ENCODE measurements at regions not wholly inside any gene's neighbourhood (a gene's known extent, or its start where the extent isn't known, plus 50 kb on each side); places are given as distances from the start of the nearest gene placed in this dataset.

DNA sequence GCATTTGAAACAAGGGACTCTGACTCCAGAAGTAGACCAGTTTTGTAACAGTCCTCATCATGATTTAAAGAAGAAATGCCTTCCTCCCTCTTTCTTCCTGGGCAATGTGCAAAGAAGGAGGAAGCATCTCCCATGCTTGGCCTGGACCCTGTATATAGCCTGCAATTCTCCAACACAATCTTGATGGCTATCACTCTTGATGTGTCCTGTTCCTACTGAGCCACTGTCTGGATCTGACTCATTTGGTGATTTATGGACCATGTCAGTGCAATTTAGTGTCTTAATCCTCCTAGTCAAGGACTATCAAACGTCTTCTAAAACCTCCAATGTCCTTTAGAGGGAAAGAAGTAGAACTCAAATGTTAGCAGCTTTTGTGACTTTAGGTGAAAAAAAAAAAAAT, 697.3 kb downstream of the TLR4 start:
- Mint-ChIP-seq H3K9me3 (no peaks in the 10 kb centered on the region), H3K4me3 (no peak overlapping the region), H3K27ac (no peak overlapping the region), H3K36me3 (no peaks in the 10 kb centered on the region), H3K4me1 (peaks cover 9% of the 10 kb centered on the region), H3K27me3 (ENCODE audit: insufficient read depth, low read depth) (no peaks in the 10 kb centered on the region)
- Histone ChIP-seq H3K27me3 (no peaks in the 10 kb centered on the region), H2AFZ (replicated peaks) (no peak overlapping the region), H3K9me3 (ENCODE audit: low read depth) (no peaks in the 10 kb centered on the region), H3K79me2 (ENCODE audit: low read depth) (no peaks in the 10 kb centered on the region), H3K4me2 (no peak overlapping the region), H3F3A (ENCODE audit: low read depth) (no peaks in the 10 kb centered on the region), H3K4me3 (no peak overlapping the region), H3K27ac (no peak overlapping the region), H4K20me1 (ENCODE audit: low read depth) (no peaks in the 10 kb centered on the region), H3K9ac (no peak overlapping the region), H3K36me3 (no peaks in the 10 kb centered on the region), H3K4me1 (no peaks in the 10 kb centered on the region)
- TF ChIP-seq, protein P1, sequence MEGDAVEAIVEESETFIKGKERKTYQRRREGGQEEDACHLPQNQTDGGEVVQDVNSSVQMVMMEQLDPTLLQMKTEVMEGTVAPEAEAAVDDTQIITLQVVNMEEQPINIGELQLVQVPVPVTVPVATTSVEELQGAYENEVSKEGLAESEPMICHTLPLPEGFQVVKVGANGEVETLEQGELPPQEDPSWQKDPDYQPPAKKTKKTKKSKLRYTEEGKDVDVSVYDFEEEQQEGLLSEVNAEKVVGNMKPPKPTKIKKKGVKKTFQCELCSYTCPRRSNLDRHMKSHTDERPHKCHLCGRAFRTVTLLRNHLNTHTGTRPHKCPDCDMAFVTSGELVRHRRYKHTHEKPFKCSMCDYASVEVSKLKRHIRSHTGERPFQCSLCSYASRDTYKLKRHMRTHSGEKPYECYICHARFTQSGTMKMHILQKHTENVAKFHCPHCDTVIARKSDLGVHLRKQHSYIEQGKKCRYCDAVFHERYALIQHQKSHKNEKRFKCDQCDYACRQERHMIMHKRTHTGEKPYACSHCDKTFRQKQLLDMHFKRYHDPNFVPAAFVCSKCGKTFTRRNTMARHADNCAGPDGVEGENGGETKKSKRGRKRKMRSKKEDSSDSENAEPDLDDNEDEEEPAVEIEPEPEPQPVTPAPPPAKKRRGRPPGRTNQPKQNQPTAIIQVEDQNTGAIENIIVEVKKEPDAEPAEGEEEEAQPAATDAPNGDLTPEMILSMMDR (IDR thresholded peaks at IDR 0.05) = no peak
- TF ChIP-seq EZH2 (IDR thresholded peaks at IDR 0.05) (no peak), EZH2phosphoT487 (IDR thresholded peaks at IDR 0.05) (no peak)
- no peak for DNase-seq (ENCODE audit: low spot score)

DNA sequence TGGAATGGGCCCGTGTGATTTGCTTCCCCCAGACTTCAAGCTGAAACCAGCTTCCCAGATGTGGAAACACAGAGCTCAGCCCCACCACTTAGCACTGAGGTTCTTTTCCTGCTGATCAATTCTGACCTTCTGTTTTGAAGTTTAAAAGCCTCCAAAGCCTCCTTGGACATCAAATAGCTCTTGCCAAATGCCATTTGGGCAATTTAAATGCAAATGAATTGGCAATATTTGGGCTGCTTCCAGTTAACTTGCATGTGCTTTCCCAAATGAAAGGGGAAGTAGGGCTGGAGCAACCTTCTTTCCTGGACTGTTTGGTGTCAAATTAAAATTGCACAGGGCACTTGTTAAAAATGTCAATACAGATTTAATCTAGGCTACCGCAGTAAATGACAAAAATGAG, 710.5 kb downstream of the TLR4 start:
- no peaks in the 10 kb centered on the region for H3K9me3 Mint-ChIP-seq
- Histone ChIP-seq H3K27me3 (no peaks in the 10 kb centered on the region), H2AFZ (replicated peaks) (peak overlapping the region; percentile 91), H4K20me1 (ENCODE audit: low read depth) (no peaks in the 10 kb centered on the region), H3K4me3 (no peak overlapping the region), H3K79me2 (ENCODE audit: low read depth) (no peaks in the 10 kb centered on the region), H3K27ac (no peak overlapping the region), H3K9me3 (ENCODE audit: low read depth) (no peaks in the 10 kb centered on the region), H3K4me1 (peaks cover 9% of the 10 kb centered on the region), H3F3A (ENCODE audit: low read depth) (no peaks in the 10 kb centered on the region), H3K9ac (no peak overlapping the region), H3K36me3 (no peaks in the 10 kb centered on the region), H3K4me2 (no peak overlapping the region)
- DNase-seq (ENCODE audit: low spot score) = no peak
- TF ChIP-seq EZH2phosphoT487 (IDR thresholded peaks at IDR 0.05) = no peak
- TF ChIP-seq EZH2 (IDR thresholded peaks at IDR 0.05) = no peak
- TF ChIP-seq, protein P1 (IDR thresholded peaks at IDR 0.05) = no peak
- H3K36me3 Mint-ChIP-seq = no peaks in the 10 kb centered on the region
- H3K27ac Mint-ChIP-seq = no peak overlapping the region
- peaks cover 8% of the 10 kb centered on the region for H3K4me1 Mint-ChIP-seq
- H3K27me3 Mint-ChIP-seq (ENCODE audit: insufficient read depth, low read depth) = no peaks in the 10 kb centered on the region
- no peak overlapping the region for H3K4me3 Mint-ChIP-seq

DNA sequence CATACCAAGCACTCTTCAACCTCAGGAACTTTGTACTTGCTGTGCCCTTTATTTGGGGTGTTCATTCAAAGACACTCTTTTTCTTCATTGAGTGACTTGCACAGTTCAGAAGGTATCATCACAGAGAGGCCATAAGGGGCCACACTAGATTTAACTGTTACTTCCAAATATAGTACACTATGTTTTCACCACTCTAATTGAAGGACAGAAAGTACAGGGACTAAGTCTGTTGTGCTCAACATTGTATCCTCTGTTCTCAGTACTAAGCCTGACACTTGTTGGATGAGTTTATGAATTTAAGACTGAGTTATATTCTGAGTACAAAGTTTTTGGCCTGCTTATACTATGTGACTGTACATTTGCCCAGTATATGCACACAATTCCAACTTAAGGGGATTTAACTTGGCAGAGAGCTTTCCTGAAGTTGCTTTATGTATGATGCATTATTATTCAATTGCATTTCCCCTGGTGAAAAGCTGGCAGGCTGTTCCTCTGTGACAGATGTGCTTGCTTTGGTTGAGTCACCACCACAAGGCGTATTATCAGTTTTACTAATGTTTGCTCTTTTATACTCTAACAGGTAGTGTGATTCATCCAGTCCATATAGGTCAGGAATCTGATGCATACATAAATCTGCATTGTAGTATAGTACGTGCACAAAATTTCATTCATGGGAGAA, 714.8 kb downstream of the TLR4 start:
- Mint-ChIP-seq H3K27ac (no peak overlapping the region), H3K36me3 (no peaks in the 10 kb centered on the region), H3K27me3 (ENCODE audit: insufficient read depth, low read depth) (no peaks in the 10 kb centered on the region), H3K4me1 (peaks cover 8% of the 10 kb centered on the region), H3K4me3 (no peak overlapping the region), H3K9me3 (no peaks in the 10 kb centered on the region)
- Histone ChIP-seq H3F3A (ENCODE audit: low read depth) (no peaks in the 10 kb centered on the region), H3K27ac (no peak overlapping the region), H2AFZ (replicated peaks) (no peak overlapping the region), H3K9me3 (ENCODE audit: low read depth) (no peaks in the 10 kb centered on the region), H3K4me2 (no peak overlapping the region), H3K4me1 (peaks cover 9% of the 10 kb centered on the region), H3K9ac (no peak overlapping the region), H3K27me3 (no peaks in the 10 kb centered on the region), H3K79me2 (ENCODE audit: low read depth) (no peaks in the 10 kb centered on the region), H3K36me3 (no peaks in the 10 kb centered on the region), H3K4me3 (no peak overlapping the region), H4K20me1 (ENCODE audit: low read depth) (no peaks in the 10 kb centered on the region)
- TF ChIP-seq, protein P1 (IDR thresholded peaks at IDR 0.05) = no peak
- TF ChIP-seq EZH2phosphoT487 (IDR thresholded peaks at IDR 0.05) = no peak
- TF ChIP-seq EZH2 (IDR thresholded peaks at IDR 0.05) = no peak
- no peak for DNase-seq (ENCODE audit: low spot score)
